Nephron (organoid): ENCODE measurements at regions not wholly inside any gene's neighbourhood (a gene's known extent, or its start where the extent isn't known, plus 50 kb on each side); places are given as distances from the start of the nearest gene placed in this dataset.

Source experiments
- H3K27ac Mint-ChIP-seq, 3 experiments: 2 replicates each; pipeline ENCODE4 v1.8.0; 2020; ENCODE audit warnings: mixed read lengths in 3 of 3, mild to moderate bottlenecking in 2 of 3, moderate library complexity in 1 of 3
- H3K27me3 Mint-ChIP-seq: 2 replicates; pipeline ENCODE4 v1.8.0; 2021; ENCODE audit warnings: low read depth, mild to moderate bottlenecking, moderate library complexity, mixed read lengths
- H3K36me3 Mint-ChIP-seq: 2 replicates; pipeline ENCODE4 v1.8.0; 2020; ENCODE audit warnings: low read depth, mixed read lengths
- H3K4me1 Mint-ChIP-seq: 2 replicates; pipeline ENCODE4 v1.8.0; 2020; ENCODE audit warnings: mixed read lengths
- H3K4me3 Mint-ChIP-seq, 3 experiments: 2 replicates each; pipeline ENCODE4 v1.8.0; 2020; ENCODE audit warnings: mild to moderate bottlenecking in 3 of 3, mixed read lengths in 3 of 3, moderate library complexity in 2 of 3
- H3K9me3 Mint-ChIP-seq: 2 replicates; pipeline ENCODE4 v1.8.0; 2020; ENCODE audit warnings: mixed read lengths
- CTCF ChIP-seq, 3 experiments: fragments of 200-600 bp; sonication (generic); IDR thresholded peaks; one replicate each; pipeline ENCODE4 v1.5.0; 2021; ENCODE audit warnings: antibody characterized with exemption in 3 of 3; ENCODE audit not compliant: unreplicated experiment in 3 of 3

GRCh38 chr6:93985953-93986352 is 566.6 kb upstream of the EPHA7 start:
- Mint-ChIP-seq H3K9me3 (no peaks in the 10 kb centered on the region), H3K27ac (no peak overlapping the region), H3K4me3 (no peak overlapping the region), H3K27me3 (no peaks in the 10 kb centered on the region), H3K4me1 (no peaks in the 10 kb centered on the region), H3K36me3 (no peaks in the 10 kb centered on the region)
- TF ChIP-seq CTCF (IDR thresholded peaks at IDR 0.05; ENCODE audit: unreplicated experiment in 3 of 3) = no peak

DNA sequence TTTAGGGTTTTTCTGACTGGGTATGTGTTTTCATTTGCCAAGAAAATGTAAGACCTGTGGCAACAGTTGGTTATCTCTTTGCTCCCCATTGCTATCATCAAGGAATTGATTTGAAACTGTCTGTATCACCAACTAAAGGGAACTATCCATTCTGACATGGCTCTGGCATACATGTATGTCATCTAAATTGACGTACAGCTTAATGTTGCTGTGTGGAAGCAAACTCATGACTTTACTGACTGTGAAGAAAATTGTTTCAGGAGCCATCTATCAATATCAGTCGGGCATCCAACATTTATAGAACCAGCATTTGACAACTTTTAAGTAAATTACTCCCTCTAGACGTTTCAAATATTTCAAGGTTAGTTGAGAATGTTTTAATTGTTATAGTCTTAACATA is 555.8 kb upstream of the EPHA7 start:
- no peaks in the 10 kb centered on the region for H3K9me3 Mint-ChIP-seq
- no peaks in the 10 kb centered on the region for H3K27me3 Mint-ChIP-seq
- TF ChIP-seq CTCF (IDR thresholded peaks at IDR 0.05; ENCODE audit: unreplicated experiment in 3 of 3) = no peak
- H3K4me3 Mint-ChIP-seq = no peak overlapping the region
- no peak overlapping the region for H3K27ac Mint-ChIP-seq
- peaks cover 6% of the 10 kb centered on the region for H3K4me1 Mint-ChIP-seq
- no peaks in the 10 kb centered on the region for H3K36me3 Mint-ChIP-seq

- Mint-ChIP-seq H3K27me3 (no peaks in the 10 kb centered on the region), H3K36me3 (no peaks in the 10 kb centered on the region), H3K27ac (no peak overlapping the region), H3K4me3 (no peak overlapping the region), H3K4me1 (peaks cover 6% of the 10 kb centered on the region), H3K9me3 (no peaks in the 10 kb centered on the region)
- TF ChIP-seq CTCF (IDR thresholded peaks at IDR 0.05; ENCODE audit: unreplicated experiment in 3 of 3) = no peak
Observed at GRCh38 chr6:93974332-93974731, 555.0 kb upstream of the EPHA7 start.

- Mint-ChIP-seq H3K36me3 (no peaks in the 10 kb centered on the region), H3K27me3 (no peaks in the 10 kb centered on the region), H3K27ac (no peak overlapping the region), H3K4me3 (no peak overlapping the region), H3K9me3 (no peaks in the 10 kb centered on the region), H3K4me1 (peaks cover 6% of the 10 kb centered on the region)
- no peak for TF ChIP-seq CTCF (IDR thresholded peaks at IDR 0.05; ENCODE audit: unreplicated experiment in 3 of 3)
Observed at GRCh38 chr6:93972791-93973190, 553.4 kb upstream of the EPHA7 start.

- Mint-ChIP-seq H3K4me1 (peaks cover 6% of the 10 kb centered on the region), H3K36me3 (no peaks in the 10 kb centered on the region), H3K27ac (no peak overlapping the region), H3K27me3 (no peaks in the 10 kb centered on the region), H3K9me3 (no peaks in the 10 kb centered on the region), H3K4me3 (no peak overlapping the region)
- no peak for TF ChIP-seq CTCF (IDR thresholded peaks at IDR 0.05; ENCODE audit: unreplicated experiment in 3 of 3)
Observed at GRCh38 chr6:93970684-93971083, 551.3 kb upstream of the EPHA7 start.

DNA sequence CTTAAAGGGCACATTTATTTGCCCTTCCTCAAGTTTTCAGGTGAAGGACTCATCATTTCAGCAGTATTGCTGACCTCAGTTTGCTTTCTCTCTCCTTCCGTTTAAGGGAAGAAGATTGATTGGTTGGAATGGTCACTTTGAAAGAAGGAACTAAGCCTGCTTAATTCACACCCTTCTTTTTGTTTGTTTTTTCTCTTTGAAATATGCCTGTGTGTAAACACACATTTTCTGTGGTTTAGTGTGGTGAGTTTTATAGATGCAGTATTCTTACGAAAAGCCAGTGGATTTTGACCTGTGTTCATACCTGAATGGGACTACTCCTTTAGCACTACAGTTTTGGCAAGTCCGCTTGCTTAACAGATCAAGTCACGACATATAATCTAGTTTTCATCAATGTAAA is 548.8 kb upstream of the EPHA7 start:
- Mint-ChIP-seq H3K36me3 (no peaks in the 10 kb centered on the region), H3K27ac (no peak overlapping the region), H3K4me3 (no peak overlapping the region), H3K9me3 (no peaks in the 10 kb centered on the region), H3K4me1 (no peaks in the 10 kb centered on the region), H3K27me3 (no peaks in the 10 kb centered on the region)
- no peak for TF ChIP-seq CTCF (IDR thresholded peaks at IDR 0.05; ENCODE audit: unreplicated experiment in 3 of 3)
